Putamen (tissue), 1 donor: ENCODE measurements at regions not wholly inside any gene's neighbourhood (a gene's known extent, or its start where the extent isn't known, plus 50 kb on each side); places are given as distances from the start of the nearest gene placed in this dataset.
A peak's percentile ranks its signal among the peaks of the same experiment; 100 is the strongest.

Experiments used
- DNase-seq: peaks from one replicate; pipeline ENCODE4 v3.0.0-alpha.2; 2016; ENCODE audit warnings: low spot score

DNA sequence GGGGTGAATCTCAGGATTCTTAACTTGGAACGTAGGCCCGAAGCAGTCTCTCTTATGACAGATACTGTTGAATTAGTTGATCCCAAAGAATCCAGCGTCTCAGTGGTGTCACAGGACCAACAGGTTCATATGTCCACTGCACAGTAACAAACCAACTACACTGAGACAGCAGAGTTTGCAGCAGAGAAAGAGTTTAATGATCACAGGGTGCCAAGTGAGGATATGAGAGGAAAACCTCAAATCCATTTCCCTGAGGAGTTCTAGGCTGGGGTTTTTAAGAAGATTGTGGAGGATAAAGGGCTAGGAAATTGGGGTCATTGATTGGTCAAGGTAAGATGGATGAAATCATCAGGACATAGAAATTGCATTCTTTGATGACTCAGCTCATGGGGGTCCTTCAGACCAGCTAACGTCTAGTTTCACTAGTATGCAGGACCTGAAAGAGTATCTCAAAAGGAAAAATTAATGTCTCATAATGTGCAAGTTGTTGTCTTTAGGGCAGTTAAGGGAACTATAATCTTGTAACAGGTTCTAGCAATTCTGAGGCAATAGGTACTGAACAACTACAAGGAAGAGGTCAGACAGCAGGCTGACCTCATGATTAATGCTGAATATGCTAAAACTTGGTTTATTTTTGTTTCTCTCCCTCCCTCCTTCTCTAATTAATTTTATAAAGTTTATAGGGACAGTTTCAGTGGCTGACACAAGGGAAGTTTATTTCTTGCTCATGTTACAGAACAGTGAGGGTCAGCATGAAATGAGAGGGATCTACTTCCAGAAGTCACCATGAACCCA, 310.9 kb upstream of the NEBL start:
- no peak for DNase-seq

DNA sequence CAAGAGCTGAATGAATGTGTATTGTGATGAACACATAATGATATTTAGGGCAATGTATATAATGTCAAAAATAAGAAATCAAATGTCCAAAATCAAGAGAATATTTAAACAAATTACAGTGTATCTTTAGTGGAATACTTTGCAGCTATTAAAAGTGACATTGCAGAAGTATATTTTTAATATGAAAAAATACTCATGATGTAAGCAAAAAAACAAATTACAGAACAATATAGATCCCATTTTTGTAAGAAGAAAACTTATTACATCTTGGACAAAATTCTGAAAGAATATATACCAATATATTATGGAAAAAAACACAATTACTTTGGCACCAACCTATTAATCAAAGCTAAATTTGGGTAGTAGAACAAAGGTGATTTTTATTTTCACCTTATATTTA, 308.2 kb upstream of the NEBL start:
- DNase-seq, result no peak

DNA sequence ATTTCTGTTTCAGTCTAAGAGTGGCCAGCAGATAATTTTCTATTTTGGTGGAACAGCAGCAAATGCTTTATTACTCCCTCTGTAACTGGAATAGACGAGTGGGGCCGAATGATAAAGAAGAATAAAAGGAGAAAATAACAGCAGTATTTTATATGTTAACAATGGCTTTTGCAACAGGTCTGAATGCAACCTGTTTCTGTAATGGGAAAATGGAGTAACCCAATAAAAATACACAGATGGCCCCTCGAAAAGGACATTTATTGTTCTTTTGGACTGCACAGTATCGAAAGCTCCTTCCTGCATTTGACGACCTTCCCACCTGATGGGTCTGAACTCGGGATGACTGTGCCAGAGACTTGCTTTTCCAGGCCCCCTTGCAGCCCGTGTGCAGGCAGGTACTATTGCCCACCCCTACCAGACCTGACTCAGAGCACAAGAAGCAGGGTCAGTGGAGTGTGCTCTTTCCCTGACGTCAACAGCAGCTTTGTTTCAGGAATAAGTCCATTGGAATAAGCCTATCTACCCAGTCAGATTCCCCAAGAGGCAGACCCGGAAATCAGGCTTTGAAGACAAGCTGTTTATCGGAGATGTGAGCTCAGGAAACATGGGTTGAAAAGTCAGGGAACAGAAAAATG, 306.5 kb upstream of the NEBL start:
- no peak for DNase-seq

DNA sequence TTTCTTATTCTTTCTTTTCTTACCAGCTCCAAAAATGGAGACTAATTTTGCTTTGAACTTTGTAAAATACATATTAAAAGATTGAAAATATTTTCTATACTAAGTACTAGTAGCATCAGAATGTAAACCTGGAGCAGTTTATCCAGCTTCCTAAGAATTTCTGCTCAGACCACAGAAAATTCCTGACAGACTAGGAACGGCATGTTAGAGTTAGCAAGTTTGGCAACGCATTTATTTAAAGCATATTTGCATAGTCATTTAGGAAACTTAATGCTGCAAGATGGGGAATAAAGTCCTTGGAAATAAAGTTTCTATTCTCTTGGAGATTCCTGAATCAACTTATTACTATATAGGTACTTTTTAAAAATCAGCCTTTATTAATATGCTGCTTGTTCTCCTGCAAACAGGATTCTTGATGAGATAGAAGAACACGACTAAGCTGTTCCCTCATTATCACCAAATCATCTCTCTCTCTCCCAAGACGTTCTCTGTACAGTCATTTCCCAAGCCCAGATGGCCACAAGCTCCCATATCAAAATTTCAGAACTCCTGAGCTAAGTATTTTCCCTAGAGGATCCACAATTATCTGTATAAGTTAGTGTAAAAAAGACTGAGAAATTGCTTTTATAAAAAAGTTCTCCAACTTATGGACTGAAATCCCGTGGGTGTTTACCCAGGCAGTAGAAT, 305.8 kb upstream of the NEBL start:
- no peak for DNase-seq

DNA sequence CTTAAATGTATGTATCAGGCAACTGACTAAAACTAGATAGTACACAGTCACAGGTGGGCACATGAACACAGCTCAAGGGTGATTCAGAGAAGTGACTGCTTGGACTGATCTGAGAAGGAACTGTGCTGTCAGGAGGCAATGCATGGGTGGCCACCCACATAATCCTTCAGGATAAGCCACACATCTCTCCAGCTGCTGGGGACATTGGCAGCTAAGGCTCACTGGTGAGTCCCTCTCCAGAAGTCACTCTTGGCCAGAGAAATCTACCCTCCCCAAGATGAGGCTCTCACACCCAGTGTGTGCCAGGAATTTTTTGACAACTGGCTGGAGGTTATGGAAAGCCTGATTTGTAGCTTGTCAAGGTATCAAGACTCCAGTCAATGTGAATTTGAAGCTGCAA, 302.4 kb upstream of the NEBL start:
- DNase-seq, result no peak

DNA sequence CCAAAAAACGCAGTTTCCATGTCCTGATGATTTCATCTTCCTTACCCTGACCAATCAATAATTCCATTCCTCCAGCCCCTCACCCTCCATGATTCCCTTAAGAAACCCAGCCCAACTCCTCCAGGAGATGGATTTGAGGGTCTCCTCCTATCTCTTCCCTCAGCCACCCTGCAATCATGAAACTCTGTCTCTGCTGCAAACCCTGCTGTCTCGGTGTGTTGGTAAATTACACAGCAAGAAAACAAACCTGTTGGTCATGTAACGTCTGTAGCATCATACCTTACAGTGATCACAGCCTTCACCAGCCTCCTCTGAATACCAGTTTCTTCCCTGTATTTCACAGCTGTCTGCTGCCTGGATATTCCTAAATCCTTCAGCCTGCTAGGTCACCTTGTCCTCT, 300.7 kb upstream of the NEBL start:
- no peak for DNase-seq

DNA sequence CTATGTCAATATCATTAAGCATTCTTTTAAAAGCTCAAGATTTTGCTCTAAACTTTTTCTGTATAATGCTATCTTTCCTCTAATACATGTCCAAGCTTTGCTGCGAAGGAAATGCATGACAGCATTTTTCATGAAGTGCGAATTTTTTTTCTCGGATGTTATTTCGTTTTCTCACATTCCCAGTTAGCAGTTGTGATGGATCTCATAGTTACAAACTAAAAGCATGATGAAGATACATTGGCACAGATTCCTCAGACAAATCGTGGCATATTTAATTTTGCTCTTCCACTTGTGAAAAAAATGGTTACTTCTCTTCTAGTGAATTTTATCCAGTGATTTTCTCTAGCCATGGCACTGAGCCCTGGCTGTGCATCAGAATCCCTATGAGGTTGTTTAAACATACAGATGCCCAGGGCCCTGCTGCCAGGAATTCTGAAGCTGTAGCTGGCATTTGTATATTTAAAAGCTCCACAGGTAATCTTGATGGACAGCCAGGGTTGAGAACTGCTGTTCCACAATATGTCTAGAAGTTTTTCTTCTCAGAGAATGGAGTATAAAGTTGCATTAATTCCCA, 299.8 kb upstream of the NEBL start:
- no peak for DNase-seq

DNA sequence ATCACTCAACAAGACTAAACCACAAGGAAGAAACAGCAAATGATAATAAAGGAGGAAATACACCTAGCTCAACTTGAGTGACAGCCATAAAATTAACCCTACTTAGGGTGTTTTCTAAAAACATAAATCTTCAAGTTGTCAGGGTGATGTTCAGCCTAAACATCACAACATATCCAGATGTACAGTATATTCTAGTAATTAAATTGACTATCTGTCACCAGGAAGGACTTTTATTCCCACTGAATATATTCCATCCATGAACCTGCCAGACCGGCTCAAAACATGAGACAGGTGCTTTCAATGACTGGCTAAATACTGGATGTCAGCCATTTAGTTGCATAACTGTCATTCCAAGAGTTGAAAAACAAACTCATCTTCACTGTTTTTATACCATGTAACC, 298.1 kb upstream of the NEBL start:
- no peak for DNase-seq

DNA sequence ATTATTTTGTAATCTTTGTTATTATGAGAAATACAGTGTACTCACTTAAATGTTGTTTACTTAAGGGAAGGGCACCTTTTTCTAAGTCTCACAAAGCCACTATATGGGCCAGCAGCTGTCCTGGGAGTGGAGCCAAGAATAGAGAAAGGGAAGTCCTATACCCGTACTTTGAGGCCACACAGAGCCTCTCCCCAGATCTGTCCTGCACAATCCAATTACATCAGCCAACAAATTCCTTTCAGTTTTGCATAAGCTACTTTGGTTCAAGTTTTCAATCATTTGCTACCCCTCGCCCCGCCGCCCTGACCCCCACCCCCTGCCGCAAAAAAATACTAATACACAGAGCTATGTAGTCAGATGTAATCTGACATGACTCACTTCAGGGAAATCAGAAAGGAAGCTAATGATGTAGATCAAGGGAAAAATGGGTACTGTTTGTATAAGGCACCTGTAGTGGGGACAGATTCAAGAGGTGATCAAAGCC, 297.4 kb upstream of the NEBL start:
- no peak for DNase-seq

DNA sequence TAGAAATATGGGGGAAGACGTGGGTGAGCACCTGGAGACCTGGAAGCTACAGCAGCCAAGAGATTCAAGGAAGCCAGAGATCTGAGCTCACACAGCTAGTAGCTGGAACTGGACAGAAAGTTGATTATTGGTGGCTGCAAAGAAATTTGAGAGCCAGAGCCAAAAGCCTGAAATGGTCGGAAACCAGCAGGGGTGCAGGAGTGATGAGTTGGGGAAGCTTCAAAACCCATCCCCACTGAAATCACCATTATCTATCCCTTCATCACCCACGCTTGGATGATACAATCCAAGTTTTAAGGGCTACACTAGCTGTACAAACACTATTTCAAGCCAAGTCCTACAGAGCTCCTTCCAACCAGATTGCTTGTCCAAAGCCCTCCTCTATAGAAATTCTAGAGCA, 296.1 kb upstream of the NEBL start:
- no peak for DNase-seq

DNA sequence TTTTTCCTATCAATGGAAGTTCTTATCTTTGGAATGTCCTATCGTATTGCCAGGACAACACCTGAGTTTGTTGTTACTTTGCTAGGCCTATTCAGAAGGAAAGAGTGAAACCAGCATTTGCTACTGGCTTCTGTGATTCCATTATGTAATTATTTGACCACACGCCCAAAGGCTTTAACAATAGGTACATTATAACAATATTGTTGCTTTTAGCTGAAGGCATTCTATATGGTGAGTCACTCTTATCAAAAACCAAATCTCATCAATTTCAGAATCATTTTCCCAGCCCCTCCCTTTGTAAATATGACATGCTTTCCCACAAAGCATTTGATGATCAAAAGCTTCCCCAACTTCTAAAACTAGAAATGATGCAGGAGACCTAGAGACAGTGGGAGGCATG, 294.4 kb upstream of the NEBL start:
- no peak for DNase-seq

DNA sequence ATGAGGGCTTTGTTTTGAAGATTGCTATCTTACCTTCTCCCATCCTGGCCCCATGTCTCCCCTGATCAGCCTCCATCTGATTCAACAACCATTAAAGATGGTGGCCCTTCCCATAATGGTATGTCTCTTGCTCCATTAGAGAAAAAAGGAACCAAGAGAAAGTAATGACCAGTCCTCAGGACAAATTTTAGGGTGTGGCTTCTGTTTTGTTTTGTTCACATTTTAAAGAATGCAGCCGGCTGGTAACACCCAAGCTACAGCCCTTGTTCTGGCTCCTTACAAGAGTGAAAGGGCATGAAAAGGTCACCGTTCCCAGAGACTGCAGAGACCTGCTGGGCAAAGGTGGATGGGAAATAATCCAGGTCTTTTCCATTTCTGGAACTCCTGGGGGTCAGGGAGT, 287.9 kb upstream of the NEBL start:
- DNase-seq, result no peak

DNA sequence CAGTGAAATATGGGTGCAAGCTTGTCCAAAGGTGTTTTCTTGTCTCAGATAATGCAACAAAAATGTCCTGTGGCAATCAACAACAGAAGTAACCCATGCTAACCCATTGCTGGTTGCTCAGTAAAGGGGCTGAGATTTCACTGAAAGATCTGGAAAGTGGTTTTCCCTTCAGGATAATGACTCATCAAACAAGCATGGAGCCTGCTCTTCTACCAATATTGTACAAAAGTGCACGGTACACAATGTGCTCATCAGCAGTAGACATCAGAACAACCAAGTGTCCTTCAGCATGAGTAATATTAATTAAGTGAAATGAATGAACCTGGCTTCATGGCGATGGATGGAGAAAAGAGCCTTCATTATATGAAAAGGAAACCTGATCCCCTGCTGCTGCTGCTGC, 287.1 kb upstream of the NEBL start:
- no peak for DNase-seq

DNA sequence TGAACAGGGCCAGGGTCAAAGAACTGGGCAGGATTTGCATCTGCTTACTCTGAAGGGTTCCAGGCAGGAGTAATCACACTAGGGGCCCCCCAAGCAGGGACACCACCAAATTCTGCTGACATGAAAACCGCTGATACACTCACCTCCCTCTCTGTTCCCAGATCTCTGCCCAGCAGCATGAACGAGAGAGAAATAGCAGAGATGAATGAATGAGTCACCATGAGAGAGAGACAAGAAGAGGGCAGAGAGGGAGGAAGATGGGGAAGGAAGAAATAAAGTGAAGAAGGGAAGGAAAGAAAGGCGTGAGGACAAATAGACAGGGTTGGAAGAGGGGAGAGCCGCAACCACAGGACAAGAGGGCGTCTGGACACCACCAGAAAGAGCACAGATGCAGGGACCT, 285.9 kb upstream of the NEBL start:
- no peak for DNase-seq

DNA sequence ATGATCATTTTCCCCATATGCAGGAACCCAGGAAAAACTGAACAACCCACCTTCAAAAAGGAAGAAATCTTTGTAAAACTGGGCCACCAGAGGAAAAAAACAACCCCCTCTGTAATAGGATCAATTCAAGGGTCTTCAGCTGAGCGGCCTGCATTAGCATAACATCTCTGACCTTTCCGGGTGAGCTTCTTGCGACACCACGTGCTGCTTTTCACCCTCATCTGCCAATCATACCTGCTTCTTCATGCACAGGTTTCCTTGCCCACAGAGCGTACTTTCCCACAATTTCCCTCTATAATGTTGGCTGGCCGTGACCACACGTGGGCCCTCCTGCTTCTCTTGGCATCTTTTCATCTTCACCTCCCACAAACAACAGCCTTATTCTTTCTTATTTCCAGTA, 284.3 kb upstream of the NEBL start:
- DNase-seq, result no peak

DNA sequence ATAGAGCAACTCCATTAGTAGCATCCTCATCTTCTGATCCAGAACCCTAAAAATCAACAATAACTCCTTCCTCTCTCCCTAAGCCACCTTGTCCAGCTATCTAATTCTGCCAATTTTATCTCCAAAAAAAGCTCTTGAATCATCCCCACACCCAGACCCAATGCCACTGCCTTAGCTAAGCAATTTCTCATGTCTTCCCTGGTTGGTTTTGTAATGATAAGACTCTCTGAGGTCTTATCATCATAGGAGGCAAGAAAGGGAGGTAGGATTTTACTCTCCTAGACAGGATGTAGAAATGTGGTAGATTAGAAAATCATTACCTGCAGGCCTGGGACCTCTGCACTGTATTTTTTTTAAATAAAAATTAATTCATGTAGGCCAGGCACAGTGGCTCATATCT, 283.5 kb upstream of the NEBL start:
- DNase-seq, result no peak

DNA sequence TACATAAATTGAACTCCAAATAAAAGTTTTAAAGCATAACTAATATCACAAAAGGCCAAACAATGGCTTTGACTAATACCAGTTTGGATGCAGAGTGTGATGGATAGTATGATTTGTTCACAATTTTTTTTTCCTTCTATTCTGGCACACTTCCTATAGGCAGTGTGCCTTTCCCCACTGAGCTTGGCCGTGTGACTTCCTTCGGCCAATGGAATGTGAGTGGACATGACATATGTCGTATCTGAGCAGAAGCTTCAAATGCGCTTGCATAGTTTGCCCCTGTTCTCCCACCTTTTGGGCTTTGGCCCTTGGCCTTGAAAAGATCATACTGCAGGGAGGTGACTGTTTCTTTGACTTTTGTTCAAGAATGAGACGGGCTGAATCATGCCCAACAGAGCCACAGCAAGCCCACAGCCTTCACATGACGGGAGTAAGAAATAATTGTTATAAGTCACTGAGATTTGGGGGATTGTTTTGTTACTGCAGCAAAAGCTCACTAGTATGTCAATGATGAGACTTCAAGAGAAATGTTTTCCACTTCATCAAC, 279.9 kb upstream of the NEBL start:
- DNase-seq, result no peak

DNA sequence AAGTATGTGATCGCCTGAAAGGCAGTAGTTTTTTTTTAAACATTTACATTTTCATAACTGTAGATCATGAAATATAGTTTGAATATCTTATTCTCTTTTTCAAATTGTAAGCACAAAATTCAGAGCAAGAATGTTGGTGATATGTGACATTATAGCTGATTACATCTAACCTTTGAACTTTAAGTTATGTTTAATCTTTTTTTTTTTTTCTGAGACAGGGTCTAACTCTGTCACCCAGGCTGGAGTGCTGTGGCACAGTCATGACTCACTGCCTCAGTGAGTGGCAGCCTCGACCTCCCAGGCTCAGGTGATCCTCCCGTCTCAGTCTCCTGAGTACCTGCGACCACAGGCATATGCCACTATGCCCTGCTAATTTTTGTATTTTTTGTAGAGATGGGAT, 278.7 kb upstream of the NEBL start:
- DNase-seq, result no peak

DNA sequence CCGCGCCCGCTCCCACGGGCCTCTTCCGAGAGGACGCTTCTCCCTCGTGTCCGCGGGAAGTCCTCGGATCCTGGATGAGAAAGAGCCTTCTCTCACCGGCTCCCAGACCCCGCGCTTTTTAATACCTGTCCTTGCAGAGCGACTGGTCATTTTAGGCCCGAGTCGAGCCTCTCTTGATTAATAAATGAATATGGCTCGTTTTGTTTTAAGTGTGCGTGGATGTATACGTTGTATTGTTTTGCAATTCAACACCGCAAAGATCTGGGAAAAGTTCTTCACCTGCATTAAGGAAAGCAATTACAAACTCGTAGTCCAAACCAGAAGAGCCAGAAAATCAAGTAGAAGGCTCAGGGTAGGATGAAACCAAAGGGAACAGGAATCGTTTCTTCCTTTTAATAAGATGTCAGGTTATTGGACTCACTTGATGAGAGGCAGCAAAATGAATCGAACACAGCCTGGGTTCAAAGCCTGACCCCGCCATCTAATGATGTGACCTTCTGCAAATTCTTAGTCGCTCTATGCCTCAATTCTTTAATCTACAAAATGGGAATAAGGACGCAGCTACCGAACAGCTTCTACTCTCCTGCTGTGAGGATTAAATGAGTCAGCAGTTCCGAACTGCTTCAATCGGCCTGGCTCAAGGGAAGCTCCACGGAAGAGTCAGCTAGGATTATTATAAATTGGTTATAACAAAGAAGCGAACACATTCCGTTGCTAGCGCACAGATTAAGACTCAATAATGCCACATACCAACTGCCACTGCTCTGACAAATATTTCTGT, 277.8 kb upstream of the NEBL start:
- DNase-seq, result no peak

DNA sequence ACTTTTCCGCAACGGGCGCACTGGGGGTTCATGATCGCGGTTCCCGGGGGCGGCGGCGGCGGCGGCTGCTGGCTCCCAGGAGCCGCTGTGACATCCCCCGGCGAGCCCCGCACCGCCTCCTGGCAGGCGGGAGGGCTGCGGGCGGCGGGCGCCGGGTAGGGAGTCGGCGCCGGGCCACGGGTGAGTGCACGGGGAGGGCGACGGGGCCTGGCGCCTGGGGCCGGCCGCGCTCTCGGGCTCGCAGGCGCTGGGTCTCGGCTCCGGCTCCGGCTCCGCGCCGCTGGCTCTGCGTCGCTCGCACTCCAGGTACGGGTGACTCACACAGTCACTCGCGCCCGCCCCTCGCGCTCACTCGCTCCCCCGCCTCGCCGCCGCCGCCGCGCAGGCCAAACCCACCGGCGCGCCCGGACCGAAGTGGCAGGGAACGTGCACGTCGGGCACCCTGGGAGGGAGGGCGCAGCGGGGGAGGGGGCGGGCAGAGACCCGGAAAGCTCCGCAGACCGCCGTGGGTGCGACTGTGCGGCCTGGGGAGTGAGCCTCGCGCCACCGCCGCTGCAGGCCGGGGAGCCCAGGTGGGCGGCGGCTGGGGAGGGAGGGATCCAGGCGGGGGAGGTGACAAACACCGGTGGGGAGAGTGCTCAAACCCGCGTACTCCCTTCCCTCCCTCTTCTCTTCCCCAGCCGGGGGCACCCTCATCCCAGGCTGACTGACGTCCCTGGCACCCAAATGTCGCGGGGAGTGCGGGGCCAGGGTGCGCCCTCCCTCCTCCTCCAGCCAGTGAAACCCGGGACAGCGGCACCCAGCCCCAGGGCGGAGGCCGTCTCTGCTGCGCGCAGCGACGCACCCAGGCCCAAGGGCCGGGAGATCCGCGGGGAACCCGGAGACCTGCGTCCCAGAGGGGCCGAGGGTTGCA, 276.9 kb upstream of the NEBL start:
- peak; percentile 71 for DNase-seq
